ENCODE measurements at regions not wholly inside any gene's neighbourhood (a gene's known extent, or its start where the extent isn't known, plus 50 kb on each side); places are given as distances from the start of the nearest gene placed in this dataset.

- ATAC-seq (no peak), DNase-seq (ENCODE audit: low spot score) (no peak)
- H3K4me3 Mint-ChIP-seq, result no peak overlapping the region
- ChIA-PET POLR2A (no interaction called here), CTCF (no interaction called here)
- no peaks in the 10 kb centered on the region for H3K27me3 Mint-ChIP-seq (ENCODE audit: low read depth)
- no peaks in the 10 kb centered on the region for H3K36me3 Mint-ChIP-seq
- no peak overlapping the region for H3K27ac Mint-ChIP-seq
- H3K4me1 Mint-ChIP-seq, result no peaks in the 10 kb centered on the region
- no peaks in the 10 kb centered on the region for H3K9me3 Mint-ChIP-seq
- TF ChIP-seq IRF1 (CRISPR knock-in tag; IDR thresholded peaks at IDR 0.05), result no peak
- TF ChIP-seq NR2C2 (CRISPR knock-in tag; IDR thresholded peaks at IDR 0.05), result no peak
- no peak for TF ChIP-seq ZNF423 (CRISPR knock-in tag; IDR thresholded peaks at IDR 0.05)
- TF ChIP-seq, protein P1, sequence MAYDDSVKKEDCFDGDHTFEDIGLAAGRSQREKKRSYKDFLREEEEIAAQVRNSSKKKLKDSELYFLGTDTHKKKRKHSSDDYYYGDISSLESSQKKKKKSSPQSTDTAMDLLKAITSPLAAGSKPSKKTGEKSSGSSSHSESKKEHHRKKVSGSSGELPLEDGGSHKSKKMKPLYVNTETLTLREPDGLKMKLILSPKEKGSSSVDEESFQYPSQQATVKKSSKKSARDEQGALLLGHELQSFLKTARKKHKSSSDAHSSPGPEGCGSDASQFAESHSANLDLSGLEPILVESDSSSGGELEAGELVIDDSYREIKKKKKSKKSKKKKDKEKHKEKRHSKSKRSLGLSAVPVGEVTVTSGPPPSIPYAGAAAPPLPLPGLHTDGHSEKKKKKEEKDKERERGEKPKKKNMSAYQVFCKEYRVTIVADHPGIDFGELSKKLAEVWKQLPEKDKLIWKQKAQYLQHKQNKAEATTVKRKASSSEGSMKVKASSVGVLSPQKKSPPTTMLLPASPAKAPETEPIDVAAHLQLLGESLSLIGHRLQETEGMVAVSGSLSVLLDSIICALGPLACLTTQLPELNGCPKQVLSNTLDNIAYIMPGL (CRISPR knock-in tag; IDR thresholded peaks at IDR 0.05), result no peak
- TF ChIP-seq NR1H2 (CRISPR knock-in tag; IDR thresholded peaks at IDR 0.05), result no peak
- TF ChIP-seq CBFB (CRISPR knock-in tag; IDR thresholded peaks at IDR 0.05; ENCODE audit: low read depth), result no peak
- TF ChIP-seq NFATC4 (CRISPR knock-in tag; IDR thresholded peaks at IDR 0.05), result no peak
- no peak for TF ChIP-seq ZNF121 (CRISPR knock-in tag; IDR thresholded peaks at IDR 0.05)
- TF ChIP-seq SMAD3 (CRISPR knock-in tag; IDR thresholded peaks at IDR 0.05; ENCODE audit: borderline replicate concordance), result no peak
- TF ChIP-seq, protein P2, sequence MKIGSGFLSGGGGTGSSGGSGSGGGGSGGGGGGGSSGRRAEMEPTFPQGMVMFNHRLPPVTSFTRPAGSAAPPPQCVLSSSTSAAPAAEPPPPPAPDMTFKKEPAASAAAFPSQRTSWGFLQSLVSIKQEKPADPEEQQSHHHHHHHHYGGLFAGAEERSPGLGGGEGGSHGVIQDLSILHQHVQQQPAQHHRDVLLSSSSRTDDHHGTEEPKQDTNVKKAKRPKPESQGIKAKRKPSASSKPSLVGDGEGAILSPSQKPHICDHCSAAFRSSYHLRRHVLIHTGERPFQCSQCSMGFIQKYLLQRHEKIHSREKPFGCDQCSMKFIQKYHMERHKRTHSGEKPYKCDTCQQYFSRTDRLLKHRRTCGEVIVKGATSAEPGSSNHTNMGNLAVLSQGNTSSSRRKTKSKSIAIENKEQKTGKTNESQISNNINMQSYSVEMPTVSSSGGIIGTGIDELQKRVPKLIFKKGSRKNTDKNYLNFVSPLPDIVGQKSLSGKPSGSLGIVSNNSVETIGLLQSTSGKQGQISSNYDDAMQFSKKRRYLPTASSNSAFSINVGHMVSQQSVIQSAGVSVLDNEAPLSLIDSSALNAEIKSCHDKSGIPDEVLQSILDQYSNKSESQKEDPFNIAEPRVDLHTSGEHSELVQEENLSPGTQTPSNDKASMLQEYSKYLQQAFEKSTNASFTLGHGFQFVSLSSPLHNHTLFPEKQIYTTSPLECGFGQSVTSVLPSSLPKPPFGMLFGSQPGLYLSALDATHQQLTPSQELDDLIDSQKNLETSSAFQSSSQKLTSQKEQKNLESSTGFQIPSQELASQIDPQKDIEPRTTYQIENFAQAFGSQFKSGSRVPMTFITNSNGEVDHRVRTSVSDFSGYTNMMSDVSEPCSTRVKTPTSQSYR (CRISPR knock-in tag; IDR thresholded peaks at IDR 0.05), result no peak
- TF ChIP-seq ZBTB21 (CRISPR knock-in tag; IDR thresholded peaks at IDR 0.05; ENCODE audit: borderline replicate concordance), result no peak
- no peak for TF ChIP-seq PRRX2 (CRISPR knock-in tag; IDR thresholded peaks at IDR 0.05)
- no peak for TF ChIP-seq GABPB1 (CRISPR knock-in tag; IDR thresholded peaks at IDR 0.05)
- TF ChIP-seq CDX4 (CRISPR knock-in tag; IDR thresholded peaks at IDR 0.05; ENCODE audit: borderline replicate concordance), result no peak
- no peak for TF ChIP-seq AR (CRISPR knock-in tag; IDR thresholded peaks at IDR 0.05)
- TF ChIP-seq, protein P3, sequence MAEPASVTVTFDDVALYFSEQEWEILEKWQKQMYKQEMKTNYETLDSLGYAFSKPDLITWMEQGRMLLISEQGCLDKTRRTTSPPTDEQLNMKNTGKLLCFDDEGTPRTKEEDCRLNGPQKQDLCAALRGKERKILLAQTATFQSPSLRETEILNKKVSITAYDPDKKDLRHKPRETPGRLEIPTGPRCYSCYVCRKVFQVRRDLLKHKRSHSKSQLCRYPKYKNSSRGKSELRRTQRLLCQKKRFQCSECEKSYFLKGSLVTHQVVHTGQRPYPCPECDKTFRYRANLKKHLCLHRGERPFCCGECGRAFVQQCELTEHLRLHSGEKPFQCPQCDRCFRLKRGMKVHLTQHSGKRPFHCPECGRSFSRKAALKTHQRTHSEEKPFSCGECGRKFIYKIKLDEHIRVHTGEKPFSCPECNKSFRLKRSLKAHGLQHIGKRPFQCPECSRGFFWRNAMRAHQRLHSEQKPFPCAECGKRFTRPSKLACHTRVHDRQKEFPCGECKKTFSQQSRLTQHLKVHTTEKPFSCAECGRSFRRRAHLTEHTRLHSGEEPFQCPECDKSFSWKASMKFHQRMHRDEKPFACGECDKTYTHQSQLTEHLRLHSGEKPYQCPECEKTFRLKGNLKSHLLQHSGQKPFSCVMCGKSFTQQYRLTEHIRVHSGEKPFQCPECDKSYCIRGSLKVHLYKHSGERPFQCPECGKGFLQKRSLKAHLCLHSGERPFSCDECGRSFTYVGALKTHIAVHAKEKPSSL (CRISPR knock-in tag; conservative IDR thresholded peaks at IDR 0.05), result no peak
- TF ChIP-seq, protein P4, sequence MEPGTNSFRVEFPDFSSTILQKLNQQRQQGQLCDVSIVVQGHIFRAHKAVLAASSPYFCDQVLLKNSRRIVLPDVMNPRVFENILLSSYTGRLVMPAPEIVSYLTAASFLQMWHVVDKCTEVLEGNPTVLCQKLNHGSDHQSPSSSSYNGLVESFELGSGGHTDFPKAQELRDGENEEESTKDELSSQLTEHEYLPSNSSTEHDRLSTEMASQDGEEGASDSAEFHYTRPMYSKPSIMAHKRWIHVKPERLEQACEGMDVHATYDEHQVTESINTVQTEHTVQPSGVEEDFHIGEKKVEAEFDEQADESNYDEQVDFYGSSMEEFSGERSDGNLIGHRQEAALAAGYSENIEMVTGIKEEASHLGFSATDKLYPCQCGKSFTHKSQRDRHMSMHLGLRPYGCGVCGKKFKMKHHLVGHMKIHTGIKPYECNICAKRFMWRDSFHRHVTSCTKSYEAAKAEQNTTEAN (CRISPR knock-in tag; IDR thresholded peaks at IDR 0.05), result no peak
- no peak for TF ChIP-seq EMX1 (CRISPR knock-in tag; IDR thresholded peaks at IDR 0.05)
- TF ChIP-seq ATF6 (CRISPR knock-in tag; IDR thresholded peaks at IDR 0.05), result no peak
Measured at GRCh38 chr14:29355331-29355730, 572.3 kb downstream of the PRKD1 start.

All from WTC11 (cell line).